Middle frontal gyrus (tissue), 1 donor: ENCODE measurements at regions not wholly inside any gene's neighbourhood (a gene's known extent, or its start where the extent isn't known, plus 50 kb on each side); places are given as distances from the start of the nearest gene placed in this dataset.

Experiments
- DNase-seq: peaks from one replicate; pipeline ENCODE4 v3.0.0-alpha.2; 2015; ENCODE audit warnings: low spot score; ENCODE audit errors: extremely low spot score

GRCh38 chr5:2607598-2607997 lies 143.9 kb downstream of the IRX2 start:
- no peak for DNase-seq

- DNase-seq = no peak
Observed at GRCh38 chr5:2603272-2603575, 148.3 kb downstream of the IRX2 start.

DNA sequence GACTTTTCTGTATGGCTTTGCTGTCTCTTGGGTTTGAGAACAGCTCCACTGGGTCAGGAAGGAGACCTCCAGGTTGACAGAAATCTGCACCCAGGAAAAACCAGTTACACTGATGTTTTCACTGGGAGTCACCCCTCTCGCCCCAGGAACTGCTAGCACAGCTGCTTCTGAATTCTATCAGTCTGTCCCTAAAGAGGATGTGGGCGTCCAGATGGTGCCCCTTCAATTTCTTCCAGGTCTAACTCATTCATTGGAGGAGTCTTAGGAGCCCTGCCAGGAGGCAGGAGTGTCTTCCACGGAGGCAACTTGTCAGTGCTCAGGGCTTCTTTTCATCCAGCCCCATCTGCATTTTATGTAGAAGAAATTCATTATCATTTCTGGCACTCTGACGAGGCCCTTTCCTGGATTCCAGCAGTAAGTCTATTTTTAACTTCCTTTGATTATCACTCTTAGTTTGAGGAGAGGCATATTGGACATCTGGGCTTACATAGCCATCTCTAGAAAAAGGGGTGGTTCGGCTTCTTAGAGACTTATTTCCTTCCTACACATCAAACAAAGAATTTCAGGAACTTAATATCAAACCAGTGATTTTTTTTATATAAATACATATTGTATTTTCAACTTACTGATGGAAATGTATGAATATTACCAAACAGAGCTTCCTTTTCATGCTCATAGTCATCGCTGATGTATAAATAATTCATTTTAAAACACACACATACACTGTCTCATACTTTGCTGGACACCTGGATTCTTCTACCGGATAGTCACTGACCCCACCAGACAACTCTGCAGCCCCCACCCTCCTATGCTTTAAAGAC lies 148.8 kb downstream of the IRX2 start:
- peak; percentile 5 for DNase-seq

GRCh38 chr5:2598503-2598902 lies 153.0 kb downstream of the IRX2 start:
- no peak for DNase-seq

GRCh38 chr5:2594701-2595100 lies 156.8 kb downstream of the IRX2 start:
- no peak for DNase-seq

GRCh38 chr5:2592766-2593165 lies 158.7 kb downstream of the IRX2 start:
- no peak for DNase-seq

GRCh38 chr5:2591777-2592453 lies 159.6 kb downstream of the IRX2 start:
- no peak for DNase-seq

- no peak for DNase-seq
Observed at GRCh38 chr5:2588850-2589501, 162.5 kb downstream of the IRX2 start.

DNA sequence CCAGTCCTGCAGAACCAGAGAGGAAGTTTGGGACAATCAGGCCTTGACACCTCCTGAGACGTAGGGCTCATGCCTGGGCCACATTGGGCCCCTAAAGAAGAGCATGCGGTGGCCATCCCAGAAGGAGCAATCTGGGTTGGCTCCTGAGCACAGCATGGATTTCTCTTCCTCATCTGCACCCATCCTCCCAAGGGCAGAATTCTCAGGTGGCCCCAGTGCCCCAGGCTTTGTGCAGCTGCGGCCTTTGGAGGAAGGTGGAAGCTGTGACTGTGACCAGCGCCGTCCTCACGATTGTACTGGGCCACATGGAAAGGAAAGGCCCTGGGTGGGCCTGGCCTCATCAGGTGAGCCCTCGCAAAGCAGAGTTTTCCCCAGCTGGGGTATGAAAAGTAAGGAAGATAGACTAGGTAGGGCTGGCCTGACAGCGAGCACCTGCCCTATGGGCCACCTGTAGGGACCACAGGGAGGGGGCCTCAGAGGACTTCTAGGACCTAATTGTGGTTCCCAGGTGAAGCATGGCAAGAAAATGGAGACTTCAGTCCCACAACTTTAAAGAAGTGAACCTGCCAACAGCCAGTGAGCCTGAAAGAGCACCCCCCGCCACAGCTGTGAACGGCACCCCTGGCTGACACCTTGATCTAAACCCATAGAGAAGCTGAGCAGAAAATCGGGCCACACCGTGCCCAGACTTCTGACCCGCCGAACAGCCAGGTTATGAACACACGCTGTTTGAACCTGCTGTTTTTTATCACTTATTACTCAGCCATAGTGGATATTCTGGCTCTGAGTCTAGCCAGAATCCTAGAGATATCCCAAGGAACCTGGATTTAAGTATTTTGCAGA lies 164.1 kb downstream of the IRX2 start:
- DNase-seq = no peak

GRCh38 chr5:2586016-2586715 lies 165.3 kb downstream of the IRX2 start:
- no peak for DNase-seq

DNA sequence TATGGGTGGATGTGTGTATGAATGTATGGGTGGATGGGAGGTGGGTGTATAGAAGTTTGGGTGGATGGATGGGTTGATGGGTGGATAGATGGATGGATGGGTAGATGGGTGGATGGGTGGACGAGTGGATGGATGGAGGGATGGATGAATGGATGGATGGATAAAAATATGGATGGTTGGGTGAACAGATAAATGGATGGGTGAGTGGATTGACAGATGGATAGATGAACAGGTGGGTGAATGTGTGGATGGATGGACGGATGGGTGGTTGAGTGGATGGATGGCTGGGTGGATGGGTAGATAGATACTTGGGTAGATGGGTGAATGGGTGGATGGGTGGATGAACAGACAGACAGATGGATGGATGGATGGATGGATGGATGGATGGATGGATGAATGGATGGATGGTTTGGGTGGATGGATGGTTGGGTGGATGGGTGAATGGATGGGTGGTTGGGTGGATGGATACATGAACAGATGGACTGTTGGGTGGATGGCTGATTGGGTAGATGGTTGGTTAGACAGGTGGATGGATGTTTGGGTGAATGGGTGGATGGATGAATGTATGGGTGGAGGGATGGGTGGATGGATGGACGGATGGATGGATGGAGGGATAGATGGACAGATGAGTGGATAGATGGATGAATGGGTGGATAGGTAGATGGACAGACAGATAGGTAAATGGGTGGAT lies 166.8 kb downstream of the IRX2 start:
- DNase-seq = no peak

- no peak for DNase-seq
Observed at GRCh38 chr5:2582507-2582906, 169.0 kb downstream of the IRX2 start.

DNA sequence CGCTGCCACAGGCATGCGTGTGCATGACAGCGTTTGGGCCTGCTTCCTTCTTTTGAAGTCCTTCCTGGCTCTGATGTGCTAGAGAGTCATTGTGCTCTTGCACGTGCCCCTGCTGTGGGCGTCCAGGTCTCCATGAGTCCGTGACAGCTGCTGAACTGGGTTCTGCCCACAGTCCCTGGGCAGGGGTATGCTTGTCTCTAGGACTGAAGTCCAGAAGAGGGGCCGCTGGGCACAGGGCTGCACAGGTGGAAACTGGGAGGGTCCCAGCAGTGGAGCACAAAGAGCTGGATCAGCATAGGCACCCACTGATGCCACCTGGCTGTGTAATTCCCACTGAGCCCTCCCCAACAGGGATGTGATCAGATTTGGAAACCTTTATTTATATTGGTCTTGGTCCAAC lies 169.4 kb downstream of the IRX2 start:
- no peak for DNase-seq

- no peak for DNase-seq
Observed at GRCh38 chr5:2581418-2581817, 170.1 kb downstream of the IRX2 start.

GRCh38 chr5:2579126-2579525 lies 172.4 kb downstream of the IRX2 start:
- no peak for DNase-seq

GRCh38 chr5:2577312-2578036 lies 174.0 kb downstream of the IRX2 start:
- no peak for DNase-seq

GRCh38 chr5:2576823-2577222 lies 174.7 kb downstream of the IRX2 start:
- no peak for DNase-seq

DNA sequence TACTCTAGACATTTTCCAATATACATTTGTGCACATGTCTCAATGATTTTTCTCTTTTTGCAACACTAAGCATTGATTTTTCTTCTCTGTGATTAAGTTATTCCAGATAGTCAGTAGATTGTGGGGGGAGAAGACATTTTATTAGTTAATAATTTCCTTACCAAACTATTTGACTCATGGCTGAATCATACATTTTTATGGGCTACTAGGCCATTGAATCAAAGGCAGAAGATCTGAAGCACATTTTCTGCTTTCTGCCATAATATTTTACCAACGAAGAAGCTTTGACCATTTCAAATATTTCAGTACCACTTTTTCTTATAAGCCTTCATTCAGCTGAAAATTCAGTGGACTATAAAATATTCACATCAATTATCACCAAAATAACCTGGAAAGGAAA lies 175.6 kb downstream of the IRX2 start:
- DNase-seq = no peak

GRCh38 chr5:2575292-2575691 lies 176.2 kb downstream of the IRX2 start:
- no peak for DNase-seq

DNA sequence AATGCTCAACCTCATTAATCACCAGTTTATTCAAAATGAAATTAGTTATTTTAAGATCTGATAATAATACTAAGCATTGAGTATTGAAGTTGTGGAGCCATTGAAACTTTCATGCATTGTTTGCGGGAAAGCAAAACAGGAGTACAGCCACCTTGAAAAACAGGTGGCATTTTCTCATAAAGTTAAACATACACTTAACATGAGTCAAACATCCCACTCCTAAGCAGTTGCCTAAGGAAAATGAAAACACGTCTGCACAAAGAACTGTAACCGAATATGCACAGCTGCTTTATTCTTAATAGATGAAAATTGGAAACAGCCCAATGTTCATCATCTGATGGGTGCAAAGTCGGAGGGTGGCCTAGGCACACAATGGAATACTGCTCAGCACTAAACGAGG lies 177.3 kb downstream of the IRX2 start:
- no peak for DNase-seq
